ENCODE measurements at regions not wholly inside any gene's neighbourhood (a gene's known extent, or its start where the extent isn't known, plus 50 kb on each side); places are given as distances from the start of the nearest gene placed in this dataset.

- no peaks in the 10 kb centered on the region for H3K36me3 ChIP-seq
- no peaks in the 10 kb centered on the region for H3K4me1 ChIP-seq
- no peak for DNase-seq (ENCODE audit: low spot score in 2 of 2)
- TF ChIP-seq CTCF (IDR thresholded peaks at IDR 0.05) (no peak), POLR2A (IDR thresholded peaks at IDR 0.05) (no peak), EP300 (IDR thresholded peaks at IDR 0.05) (no peak)
- 93 to 96% methylated on average over 1 of the region's 1 CpG for WGBS, 2 donors
- H3K27me3 ChIP-seq = no peaks in the 10 kb centered on the region
- H3K9me3 ChIP-seq = peaks cover 0 to 13% (median 2%) of the 10 kb centered on the region in 4 donors
- no peak overlapping the region for H3K27ac ChIP-seq
- no peak overlapping the region for H3K4me3 ChIP-seq
These were observed 401.7 kb downstream of the OXSM start for GRCh38 chr3:26191556-26191955.

DNA sequence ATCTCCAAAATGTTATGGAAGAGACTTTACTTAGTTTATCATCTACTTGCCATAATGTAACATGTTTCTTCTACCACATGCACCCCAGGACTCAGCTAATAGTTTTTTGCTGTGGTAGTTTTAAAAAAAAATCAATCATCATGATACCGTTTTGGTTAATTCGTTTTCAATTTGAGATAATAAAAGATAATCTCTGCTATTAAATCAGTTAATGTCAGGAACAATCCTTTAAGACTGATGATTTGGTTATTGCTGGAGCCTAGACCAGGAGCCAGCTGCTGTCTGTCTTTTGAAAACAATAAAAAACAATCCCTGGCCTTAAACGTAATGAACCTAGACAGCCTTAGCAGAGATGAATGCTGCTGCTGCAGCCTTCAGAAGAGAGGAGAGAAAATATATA, 403.7 kb downstream of the OXSM start:
- DNase-seq (ENCODE audit: low spot score in 2 of 2) = no peak
- Histone ChIP-seq H3K9me3 (peaks cover 0 to 13% (median 2%) of the 10 kb centered on the region in 4 donors), H3K4me1 (no peaks in the 10 kb centered on the region), H3K27ac (no peak overlapping the region), H3K27me3 (no peaks in the 10 kb centered on the region), H3K36me3 (no peaks in the 10 kb centered on the region), H3K4me3 (no peak overlapping the region)
- 86 to 92% methylated on average over 3 of the region's 3 CpGs for WGBS, 2 donors
- TF ChIP-seq EP300 (IDR thresholded peaks at IDR 0.05) = no peak
- no peak for TF ChIP-seq POLR2A (IDR thresholded peaks at IDR 0.05)
- TF ChIP-seq CTCF (IDR thresholded peaks at IDR 0.05) = no peak

DNA sequence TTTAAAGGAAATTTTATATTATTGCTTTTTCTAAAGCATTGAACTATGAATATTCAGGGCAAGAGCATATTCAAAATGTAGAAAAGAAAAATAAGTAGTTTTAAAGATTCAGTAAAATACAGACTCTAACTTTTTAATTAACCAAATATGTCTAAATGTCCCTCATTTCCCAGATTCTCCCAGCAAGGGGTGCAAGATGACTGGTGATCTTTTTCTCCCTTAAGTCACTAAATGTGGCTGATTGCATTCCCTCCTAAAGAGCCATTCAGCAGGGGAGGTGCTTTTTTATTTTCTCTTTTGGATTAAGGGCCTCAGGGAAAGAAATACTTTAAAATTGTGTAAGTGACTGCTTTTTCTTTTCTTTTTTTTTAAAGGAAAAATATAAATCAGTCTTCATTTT, 406.9 kb downstream of the OXSM start:
- Histone ChIP-seq H3K4me1 (no peaks in the 10 kb centered on the region), H3K27ac (no peak overlapping the region), H3K36me3 (no peaks in the 10 kb centered on the region), H3K9me3 (no peaks in the 10 kb centered on the region), H3K4me3 (no peak overlapping the region), H3K27me3 (no peaks in the 10 kb centered on the region)
- no peak for DNase-seq (ENCODE audit: low spot score in 2 of 2)
- TF ChIP-seq POLR2A (IDR thresholded peaks at IDR 0.05) (no peak), EP300 (IDR thresholded peaks at IDR 0.05) (no peak), CTCF (IDR thresholded peaks at IDR 0.05) (no peak)

DNA sequence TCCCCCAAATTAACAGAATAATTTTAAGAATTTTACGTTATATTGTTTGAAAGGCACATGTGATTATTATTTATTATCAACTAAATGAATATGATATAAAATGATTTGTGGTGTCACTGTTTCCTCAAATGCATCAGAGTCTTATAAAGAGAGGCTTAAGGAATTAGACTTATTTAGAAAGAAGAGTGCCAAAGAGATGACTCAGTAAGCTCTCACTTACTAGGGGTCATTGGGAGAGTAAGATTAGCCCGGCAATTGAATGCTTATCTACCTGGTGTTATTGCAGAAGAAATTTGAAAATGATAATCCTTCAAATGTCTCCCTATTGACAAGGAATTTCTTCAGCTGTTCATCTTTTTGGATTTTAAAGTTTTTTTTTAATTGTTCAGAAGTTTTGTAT, 408.7 kb downstream of the OXSM start:
- Histone ChIP-seq H3K27me3 (no peaks in the 10 kb centered on the region), H3K4me3 (no peak overlapping the region), H3K27ac (no peak overlapping the region), H3K36me3 (no peaks in the 10 kb centered on the region), H3K4me1 (no peaks in the 10 kb centered on the region), H3K9me3 (no peaks in the 10 kb centered on the region)
- 66 to 76% methylated on average over 2 of the region's 2 CpGs for WGBS, 2 donors
- TF ChIP-seq POLR2A (IDR thresholded peaks at IDR 0.05) (no peak), EP300 (IDR thresholded peaks at IDR 0.05) (no peak), CTCF (IDR thresholded peaks at IDR 0.05) (no peak)
- no peak for DNase-seq (ENCODE audit: low spot score in 2 of 2)

- H3K9me3 ChIP-seq = no peaks in the 10 kb centered on the region
- no peak for DNase-seq (ENCODE audit: low spot score in 2 of 2)
- H3K4me1 ChIP-seq = no peaks in the 10 kb centered on the region
- no peak overlapping the region for H3K4me3 ChIP-seq
- WGBS, 2 donors = 88% methylated on average over 3 of the region's 3 CpGs
- H3K27me3 ChIP-seq = no peaks in the 10 kb centered on the region
- no peak overlapping the region for H3K27ac ChIP-seq
- H3K36me3 ChIP-seq = no peaks in the 10 kb centered on the region
- TF ChIP-seq EP300 (IDR thresholded peaks at IDR 0.05) (no peak), POLR2A (IDR thresholded peaks at IDR 0.05) (no peak), CTCF (IDR thresholded peaks at IDR 0.05) (no peak)
These were observed 412.3 kb downstream of the OXSM start for GRCh38 chr3:26202169-26202568.

Data from tibial nerve (tissue), 4 donors.